GM18498 (cell line): ENCODE measurements at regions not wholly inside any gene's neighbourhood (a gene's known extent, or its start where the extent isn't known, plus 50 kb on each side); places are given as distances from the start of the nearest gene placed in this dataset.

ENCODE experiments used
- ATAC-seq: cut with Tn5 transposase; IDR thresholded peaks from one replicate; pipeline ENCODE4 v1.9.1; 2021; ENCODE audit warnings: mild to moderate bottlenecking, moderate library complexity; ENCODE audit not compliant: unreplicated experiment

DNA sequence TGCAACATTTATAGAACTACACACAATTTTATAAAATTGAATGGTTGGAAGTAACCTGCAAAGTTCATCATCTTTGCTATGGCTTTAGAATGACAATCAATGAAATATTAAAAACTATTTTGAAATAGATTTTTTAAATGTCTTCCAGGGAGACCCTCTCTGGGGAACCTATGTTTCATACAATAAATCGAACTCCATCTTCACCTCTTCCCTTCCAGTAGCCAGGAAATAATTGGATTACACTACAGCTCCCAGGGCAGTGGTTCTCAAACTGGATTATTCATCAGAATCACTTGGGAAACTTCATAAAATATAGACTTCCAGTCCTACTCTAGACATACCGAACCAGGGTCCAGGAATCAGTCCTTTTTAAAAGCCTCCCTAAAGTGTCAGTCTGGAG lies 328.4 kb downstream of the DUSP6 start:
- no peak for ATAC-seq

DNA sequence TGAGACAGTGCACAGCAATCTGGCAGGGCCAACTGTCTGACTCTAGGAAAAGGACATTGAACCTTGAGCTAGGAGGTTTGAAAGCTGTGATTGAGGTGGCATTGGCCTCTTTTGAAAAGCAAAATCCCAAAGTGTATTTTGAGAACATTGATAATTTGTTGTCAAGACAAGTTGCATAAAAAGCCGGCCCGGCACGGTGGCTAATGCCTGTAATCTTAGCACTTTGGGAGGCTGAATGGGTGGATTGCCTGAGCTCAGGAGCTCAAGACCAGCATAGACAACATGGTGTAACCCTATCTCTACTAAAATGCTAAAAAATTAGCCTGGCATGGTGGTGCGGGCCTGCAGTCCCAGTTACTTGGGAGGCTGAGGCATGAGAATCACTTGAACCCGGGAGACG lies 331.6 kb downstream of the DUSP6 start:
- ATAC-seq: no peak

DNA sequence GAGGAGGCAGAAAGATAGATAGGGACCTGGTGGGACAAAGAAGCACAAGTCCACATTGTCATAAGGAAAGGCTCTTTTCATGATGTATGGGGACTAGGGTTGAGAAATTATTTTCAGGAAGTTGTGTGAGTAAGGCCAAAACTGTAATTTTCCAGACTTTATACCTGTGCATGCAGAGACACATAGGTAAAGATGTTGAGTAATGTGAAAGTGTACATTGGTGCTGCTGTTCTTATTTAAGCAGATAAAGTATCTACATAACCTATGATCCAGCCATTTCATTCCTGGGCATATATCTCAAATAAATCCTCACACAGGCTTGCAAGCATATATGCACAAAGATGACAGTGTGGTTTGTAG lies 332.2 kb downstream of the DUSP6 start:
- ATAC-seq: no peak

DNA sequence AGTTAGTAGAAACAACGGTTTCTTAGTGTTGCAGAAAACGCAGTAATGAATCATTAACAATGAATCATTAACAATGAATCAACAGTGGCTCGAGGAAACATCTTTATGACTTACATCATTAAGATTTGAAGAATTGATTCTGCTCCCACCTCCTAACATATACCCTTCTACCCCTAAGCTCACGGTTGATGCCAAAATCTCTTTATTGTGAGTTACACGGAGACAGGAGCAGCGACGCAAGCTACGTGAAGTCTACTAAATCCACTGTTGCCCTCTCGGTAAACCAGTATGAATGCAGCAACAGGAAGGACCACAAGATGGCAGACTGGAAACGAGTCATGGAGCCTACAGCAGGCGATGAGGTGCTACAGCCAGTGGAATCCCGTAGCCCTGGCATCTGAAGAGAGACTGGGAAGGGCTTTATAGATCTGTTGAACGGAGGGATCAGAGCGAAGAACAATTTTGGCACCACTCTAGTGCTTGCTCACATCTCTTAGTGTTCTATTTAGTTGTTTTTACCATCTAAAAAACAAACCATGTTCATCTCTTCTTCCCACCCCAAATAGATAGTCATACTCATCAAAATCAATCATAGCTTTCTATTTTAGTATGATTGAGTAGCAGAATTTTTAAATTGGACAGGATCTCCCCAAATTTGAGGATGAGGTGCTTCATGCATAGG lies 332.7 kb downstream of the DUSP6 start:
- peak; percentile 97 for ATAC-seq

DNA sequence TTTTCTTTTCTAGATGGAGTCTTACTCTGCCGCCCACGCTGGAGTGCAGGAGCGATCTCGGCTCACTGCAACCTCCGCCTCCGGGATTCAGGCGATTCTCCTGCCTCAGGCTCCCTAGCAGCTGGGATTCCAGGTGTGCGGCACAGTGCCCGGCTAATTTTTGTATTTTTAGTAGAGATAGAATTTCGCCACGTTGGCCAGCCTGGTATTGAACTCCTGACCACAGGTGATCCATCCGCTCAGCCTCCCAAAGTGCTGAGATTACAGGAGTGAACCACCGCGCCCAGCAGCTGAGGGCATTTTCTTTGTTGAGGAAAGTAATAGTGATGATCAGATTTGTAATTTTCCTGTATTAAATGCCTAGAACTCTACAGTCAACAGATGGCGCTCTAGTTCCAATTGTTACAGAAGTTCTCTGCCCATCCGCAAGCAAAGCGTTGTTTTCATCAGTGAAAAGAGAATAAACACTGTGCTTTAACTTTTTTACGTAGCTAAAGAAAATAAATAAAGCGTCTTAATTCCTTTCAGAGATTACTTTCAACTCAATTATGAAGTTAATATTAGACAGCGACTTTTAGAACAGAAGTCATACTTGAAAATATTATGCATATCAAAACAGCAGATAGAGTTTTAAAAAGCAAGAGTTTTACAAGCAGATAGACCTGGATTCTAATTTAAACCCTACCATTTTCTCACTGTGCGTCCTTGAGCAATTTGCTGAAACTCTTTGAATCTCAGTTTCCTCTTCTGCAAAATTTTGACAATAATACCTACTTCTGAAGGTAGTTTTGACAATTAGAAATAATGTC lies 335.1 kb downstream of the DUSP6 start:
- no peak for ATAC-seq

DNA sequence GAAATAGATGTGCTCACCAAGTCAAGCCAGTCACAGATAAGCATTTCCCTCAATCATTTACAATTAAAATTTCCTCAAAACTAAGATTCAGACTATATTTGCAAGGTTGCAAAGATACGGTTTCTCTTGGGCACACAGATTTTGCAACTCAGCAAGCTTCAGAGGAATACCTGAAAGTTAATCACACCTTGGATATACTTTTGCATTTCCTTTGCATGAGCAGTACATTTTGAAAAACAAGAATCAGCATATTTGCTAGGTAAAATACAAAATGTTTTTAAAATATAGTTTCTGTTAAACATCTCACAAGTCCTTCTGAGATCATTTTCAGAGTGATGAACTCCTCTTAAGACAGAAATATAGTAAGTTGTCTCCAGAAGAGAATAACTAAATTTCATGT lies 336.9 kb downstream of the DUSP6 start:
- no peak for ATAC-seq

DNA sequence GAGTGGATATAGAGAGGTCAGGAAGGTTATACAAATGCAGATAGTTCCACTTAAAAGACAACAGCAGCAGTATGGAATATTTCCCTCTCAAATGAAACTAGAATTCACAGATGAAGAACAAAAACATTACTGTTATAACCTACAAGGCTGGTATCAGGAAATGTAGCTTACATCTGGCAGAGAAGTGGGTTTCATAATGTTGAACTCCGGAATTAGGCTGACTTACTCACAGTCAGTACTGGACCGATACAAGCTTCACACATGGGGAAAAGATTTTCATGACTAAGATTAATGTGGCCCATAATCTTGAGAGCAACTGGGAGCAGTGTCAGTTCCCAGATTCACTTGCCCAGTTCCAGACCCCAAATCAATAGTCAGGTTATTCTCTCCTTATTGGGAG lies 353.9 kb downstream of the DUSP6 start:
- ATAC-seq: no peak

DNA sequence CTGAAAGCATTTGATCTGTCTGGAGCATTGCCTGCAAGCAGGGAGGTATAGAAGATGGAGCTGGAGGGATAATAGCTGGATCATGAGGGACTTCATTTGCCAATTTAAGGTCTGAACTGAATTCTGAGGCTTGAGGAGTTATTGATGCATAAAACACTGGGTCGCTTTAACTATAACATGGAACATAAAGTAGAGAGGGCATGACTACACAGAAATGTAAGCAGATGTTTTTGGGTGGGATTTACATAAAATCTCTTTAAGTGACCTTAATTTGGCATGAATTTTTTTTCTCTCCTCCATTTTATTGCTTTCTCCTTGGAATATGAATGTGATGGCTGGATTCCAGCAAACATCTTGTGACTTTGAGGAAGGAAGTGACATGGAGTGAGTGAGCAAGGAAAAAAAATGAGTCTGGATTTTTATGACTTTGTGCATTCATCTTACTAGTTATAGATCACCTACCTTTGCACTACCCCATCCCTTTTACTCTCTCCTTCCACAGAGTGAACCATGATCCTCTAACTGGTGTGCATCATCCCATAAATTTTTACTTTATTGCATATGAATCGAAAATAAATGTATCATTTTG lies 356.0 kb downstream of the DUSP6 start:
- no peak for ATAC-seq

DNA sequence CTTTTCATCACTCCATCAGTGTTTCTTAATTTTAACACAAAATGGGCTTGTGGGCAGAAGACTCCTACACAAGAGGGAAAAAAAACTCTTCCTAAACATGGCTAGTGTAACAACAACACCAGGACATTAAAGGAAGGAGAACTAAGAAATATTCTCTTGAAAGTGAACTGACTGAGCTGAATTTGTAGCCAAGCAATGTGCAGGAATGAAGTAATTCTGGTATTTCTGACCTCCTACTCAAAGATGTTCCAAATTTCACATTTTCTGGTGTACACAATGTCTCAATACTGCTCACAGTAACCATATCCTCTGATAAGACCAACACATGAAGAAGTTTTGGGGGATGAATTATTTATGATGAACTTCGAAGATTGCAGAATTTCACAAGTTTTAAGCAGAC lies 357.3 kb downstream of the DUSP6 start:
- no peak for ATAC-seq

DNA sequence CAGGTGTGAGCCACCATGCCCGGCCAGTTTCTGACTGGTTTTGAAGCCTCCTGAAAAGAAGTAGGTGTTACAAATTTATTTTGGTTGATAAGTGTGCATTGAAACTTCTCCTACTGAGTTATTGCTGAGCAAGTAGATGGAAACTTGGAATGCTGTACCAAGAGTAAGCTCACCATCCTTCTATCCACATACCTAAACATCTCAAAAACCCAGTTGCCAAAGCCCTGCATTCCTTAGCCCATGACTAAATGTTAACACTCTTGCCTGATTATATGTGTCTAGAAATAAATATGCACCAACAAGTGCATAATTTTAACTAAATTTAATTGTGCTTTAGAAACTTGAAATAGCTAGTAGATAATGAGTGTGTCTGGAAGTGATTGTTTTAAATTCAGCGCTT lies 357.8 kb downstream of the DUSP6 start:
- ATAC-seq: no peak

DNA sequence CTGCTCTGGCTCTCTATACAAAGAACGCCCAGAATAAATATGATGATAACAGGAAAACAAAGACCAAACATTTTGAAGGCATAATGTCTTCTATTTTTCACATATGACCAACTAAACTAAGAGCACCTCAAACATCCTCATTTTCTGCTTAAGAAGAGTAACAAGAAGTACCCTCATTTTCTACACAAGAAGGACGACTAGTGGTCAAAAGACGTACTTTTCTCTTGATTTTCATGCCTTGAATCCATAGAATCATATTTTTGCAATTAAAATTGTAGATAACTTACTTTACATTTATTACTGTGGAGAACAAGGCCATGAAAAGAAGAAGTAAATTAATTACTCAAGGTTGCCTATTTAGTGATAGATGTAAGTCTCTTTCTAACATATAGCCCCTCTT lies 358.6 kb downstream of the DUSP6 start:
- no peak for ATAC-seq

DNA sequence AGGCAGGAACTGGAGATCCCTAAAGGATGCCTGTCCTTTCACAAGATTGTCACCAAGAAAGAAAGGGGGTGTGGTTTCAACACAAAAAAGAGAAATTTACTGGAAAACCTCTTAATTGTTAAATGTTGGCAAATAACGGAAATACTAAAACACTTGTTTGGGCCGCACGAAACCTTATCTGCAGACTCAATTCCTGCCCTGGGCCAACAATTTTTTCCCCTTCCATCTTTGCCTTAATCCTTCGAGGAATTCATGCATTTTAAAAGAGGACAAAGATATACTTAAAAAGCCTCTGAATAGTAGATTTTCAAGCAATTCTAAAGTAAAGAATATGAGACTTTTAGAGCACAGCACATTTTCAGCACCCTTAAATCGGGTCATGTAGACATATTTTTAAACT lies 366.2 kb downstream of the DUSP6 start:
- ATAC-seq: no peak

DNA sequence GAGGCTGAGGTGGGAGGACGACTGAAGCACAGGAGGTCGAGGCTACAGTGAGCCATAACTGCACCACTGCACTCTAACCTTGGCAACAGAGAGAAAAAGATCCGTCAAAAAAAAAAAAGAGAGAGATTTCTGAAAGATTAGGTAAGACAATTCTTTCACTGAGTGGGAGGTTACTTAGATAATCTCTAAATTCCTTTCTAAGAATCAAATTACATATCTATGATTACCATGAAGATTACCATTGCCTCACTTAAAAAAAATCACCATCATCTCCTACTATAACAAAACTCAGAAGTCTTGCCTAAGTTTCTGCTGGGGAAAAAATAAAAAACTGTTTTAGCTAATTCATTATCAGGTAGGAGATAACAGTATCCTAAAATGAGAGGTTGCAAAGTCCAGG lies 366.7 kb downstream of the DUSP6 start:
- ATAC-seq: no peak

DNA sequence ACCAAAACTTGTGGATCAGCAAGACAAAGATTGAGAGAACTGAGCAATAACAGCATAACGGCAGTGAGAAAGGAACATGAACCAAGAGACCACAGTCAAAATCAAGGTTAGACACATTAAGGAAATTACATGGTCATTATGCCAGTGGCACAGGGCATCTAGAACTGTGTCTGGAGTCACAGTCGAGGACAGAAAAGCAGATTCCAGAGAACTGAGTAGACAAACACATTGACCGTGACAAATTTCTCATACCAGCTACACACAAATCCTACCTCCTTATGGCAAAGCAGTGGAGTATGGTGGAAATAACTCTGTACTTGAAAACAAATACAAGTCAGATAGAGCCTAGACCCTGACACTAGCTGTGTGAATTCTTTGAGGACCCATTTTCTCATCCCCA lies 367.3 kb downstream of the DUSP6 start:
- ATAC-seq: no peak

DNA sequence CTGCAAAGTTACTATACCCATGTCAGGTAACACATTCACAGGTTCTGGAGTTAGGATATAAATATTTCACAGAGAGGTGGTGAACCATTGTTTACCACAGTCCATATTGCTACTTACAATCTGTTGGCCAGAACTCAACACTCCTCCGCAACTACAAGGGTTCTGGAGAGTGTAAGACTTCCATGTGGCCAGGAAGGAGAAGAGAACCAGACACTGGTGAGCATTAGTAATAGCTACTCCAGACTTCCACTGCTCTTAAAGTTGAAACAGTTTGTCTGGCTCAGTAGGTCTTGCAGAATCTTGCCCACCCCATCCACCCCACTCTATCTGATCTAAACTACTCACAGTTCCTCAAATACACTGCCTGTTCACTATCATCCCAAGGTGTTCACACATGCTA lies 369.6 kb downstream of the DUSP6 start:
- no peak for ATAC-seq

DNA sequence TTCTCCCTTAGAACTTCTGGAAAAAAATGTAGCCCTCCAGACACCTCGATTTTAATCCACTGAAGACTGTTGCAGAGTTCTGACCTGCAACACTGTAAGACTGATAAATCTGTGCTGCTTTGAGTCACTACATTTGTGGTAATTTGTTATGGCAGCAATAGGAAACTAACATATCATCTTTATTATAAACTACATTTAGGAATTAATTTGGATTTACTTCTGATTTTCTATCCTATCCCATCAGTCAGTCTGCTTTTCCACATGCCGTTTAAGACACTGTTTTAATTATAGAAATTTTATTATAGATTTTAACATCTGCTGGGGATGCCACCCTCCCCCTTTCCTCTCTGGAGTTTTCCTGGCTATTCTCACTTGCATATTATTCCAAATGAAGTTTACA lies 375.2 kb downstream of the DUSP6 start:
- no peak for ATAC-seq

DNA sequence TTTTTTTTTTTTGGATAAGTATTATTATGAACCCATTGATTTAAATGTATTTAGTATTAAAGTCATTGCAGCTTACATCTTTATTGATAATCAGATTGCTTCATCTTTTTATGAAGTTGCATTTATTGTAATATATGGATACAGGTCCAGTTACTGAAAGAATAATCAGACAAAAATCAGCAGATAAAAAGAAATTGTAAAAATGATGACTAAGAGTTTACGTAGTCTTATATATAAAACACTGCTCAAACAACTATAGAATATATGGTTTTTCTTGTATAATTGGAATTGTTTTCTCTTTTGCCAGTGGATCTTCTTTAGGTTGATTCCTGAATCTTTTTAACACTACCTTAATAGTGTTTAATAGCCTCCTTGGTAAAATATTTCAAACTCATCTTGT lies 378.3 kb downstream of the DUSP6 start:
- ATAC-seq: no peak

DNA sequence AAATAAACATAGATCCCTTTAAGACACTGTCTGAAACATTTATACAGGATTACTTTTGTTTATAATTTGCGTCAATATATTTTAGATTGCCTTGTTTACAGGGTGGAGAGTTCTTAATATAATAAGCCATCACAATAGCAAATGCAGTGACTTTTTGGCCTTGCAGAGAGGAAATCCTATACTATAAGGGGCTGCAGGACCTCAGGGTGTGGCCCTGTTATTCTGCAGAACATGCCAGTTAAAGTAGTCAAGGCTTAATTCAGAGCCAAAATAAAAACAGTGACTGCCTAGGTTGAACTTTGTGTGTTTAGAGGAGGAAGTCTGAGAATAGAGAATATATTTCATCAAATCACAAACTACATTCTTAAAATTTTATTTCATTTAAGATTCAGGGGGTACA lies 381.6 kb downstream of the DUSP6 start:
- ATAC-seq: no peak

DNA sequence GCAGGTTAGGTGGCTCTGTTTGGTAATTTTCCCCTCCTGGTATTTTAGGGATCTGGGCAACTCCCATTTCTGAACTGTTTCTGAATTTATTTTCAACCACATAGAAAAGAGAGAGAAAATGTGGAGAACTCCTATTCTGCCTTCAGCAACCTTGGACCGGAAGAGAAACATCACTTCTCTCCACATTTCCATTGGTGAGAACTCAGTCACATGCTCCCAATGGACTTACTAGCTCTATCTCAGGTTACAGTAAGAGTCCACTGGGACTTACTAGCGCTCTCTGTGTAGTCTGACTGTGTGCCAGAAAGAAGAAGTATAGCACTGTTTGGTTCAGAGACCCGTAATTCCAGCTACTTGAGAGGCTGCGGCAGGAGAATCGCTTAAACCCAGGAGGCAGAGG lies 383.2 kb downstream of the DUSP6 start:
- ATAC-seq: no peak

DNA sequence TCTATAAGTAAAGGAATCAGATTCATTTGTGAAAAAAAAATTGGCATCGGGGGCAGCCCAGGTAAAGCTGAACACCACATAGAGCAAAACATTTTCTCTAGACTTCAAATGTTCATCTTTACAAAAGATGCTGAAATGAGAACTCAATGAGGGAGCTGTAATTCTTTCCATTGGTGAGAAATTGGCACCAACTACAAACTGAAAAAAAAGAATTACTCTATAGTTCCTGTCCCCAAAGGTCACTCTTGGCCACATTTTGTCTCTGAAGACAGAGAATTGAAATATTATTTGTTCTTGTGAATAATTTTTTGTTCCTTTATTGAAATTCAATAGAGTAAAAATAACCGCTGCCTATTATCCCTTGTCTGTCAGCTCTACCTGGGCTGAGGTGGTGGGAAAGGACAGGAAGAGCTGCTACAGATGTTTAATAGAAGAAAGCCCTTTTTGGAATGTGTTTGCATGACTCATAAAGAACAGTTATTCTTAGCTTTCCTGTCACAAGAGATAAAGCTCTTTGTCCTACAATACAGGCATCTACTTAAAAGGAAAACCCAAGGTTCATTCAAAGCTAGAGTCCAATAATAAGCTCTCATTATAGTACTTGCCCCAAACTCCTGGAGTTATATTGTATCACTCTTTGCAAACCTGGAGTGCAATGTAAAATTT lies 380.1 kb upstream of the KITLG start:
- ATAC-seq: no peak

DNA sequence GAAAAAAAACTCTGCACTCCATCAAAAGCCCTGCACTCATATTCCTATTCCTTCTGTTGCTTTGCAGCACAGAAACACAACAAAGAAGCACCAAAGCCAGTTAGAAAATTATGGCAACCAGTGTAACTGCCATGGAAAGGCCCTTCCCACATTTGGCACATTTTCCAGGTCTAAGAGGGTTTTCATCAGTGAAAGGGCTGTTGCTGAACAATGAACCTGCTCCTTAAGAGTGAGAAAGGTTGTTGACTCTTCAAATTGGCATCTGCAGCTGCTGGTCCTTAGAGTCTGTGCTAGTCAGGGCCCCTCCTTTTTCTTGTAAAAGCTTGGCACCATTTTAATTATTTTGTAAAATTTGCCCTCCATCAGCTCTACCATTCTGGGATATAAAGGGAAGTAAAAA lies 378.7 kb upstream of the KITLG start:
- ATAC-seq: no peak

DNA sequence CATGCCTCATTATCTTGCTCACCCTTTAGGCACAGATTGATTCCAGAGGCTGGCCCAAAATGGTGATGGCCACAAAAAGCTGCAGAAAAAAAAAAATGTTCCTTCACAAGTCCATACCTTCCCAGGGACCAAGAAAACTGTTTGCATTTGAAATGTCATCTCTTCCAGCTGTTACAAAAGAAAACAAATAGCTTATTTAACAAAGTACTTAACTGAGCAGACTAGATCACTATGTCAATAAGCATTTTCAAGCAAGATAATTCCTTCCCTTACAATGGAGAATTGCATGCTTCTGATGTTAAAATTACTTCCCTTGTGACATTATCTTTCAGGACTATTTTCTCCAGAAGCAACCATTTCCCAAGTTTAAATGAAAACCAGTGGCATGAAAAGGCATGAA lies 377.9 kb upstream of the KITLG start:
- ATAC-seq: no peak
